Mucosa of rectum (tissue), 2 donors: ENCODE measurements at regions not wholly inside any gene's neighbourhood (a gene's known extent, or its start where the extent isn't known, plus 50 kb on each side); places are given as distances from the start of the nearest gene placed in this dataset.

Source experiments
- H3K27ac ChIP-seq, 2 donors: one replicate each; pipeline ENCODE4 v1.7.0; 2013; ENCODE audit warnings: inconsistent platforms in 2 of 2, low read depth in 2 of 2, low read length in 2 of 2
- H3K27me3 ChIP-seq, 2 donors: one replicate each; pipeline ENCODE4 v1.7.0; 2013; ENCODE audit warnings: low read length in 2 of 2; ENCODE audit not compliant: control insufficient read depth in 2 of 2, insufficient read depth in 2 of 2
- H3K36me3 ChIP-seq, 2 donors: one replicate each; pipeline ENCODE4 v1.7.0; 2013; ENCODE audit warnings: low read length in 2 of 2; ENCODE audit not compliant: control insufficient read depth in 2 of 2, insufficient read depth in 2 of 2
- H3K4me1 ChIP-seq, 2 donors: one replicate each; pipeline ENCODE4 v1.7.0; 2013; ENCODE audit warnings: low read length in 2 of 2, mild to moderate bottlenecking in 1 of 2; ENCODE audit not compliant: control insufficient read depth in 2 of 2, insufficient read depth in 2 of 2
- H3K4me3 ChIP-seq, 2 donors: one replicate each; pipeline ENCODE4 v1.7.0; 2013; ENCODE audit warnings: low read length in 2 of 2
- H3K9ac ChIP-seq, 2 donors: one replicate each; pipeline ENCODE4 v1.7.0; 2013; ENCODE audit warnings: low read length in 2 of 2, low read depth in 1 of 2, mild to moderate bottlenecking in 1 of 2
- H3K9me3 ChIP-seq, 2 donors: one replicate each; pipeline ENCODE4 v1.7.0; 2013; ENCODE audit warnings: low read length in 2 of 2; ENCODE audit not compliant: control insufficient read depth in 2 of 2
- donor health status: healthy.
- donor health status: Normal muscosa, but diverticular disease.

DNA sequence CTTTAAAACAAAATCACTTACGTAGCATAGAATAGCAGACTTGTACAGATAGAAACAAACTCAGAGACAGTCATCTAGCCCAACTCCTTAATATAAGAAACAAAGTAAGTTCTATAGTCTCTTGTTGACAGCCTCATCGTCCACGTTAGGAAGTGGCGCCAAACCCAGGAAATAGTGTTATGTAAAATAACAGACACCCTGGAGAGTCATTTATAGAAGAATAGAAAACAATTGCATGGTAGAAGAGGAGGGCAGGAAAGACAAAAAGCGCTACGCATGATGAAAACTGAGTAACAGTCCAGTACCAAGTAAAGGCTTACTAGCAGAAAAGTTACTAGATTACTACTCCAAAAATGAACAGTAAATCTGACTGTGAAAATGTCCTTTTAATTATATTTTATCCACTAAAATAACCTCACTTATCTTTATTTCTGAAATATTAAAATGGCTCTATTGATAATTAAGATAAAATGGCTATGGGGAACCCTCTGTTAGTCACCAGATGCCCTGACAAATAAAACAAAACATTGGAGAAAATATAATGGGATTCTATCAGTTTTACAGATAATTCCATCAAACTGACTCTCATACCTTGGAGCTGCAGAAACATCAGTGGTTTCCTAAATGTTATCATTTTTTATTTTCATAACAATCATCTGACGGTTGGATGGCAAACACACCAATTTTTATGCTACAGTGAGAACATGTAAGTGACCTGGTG lies 434.0 kb upstream of the C9orf72 start:
- no peak overlapping the region for H3K27ac ChIP-seq
- H3K27me3 ChIP-seq: no peaks in the 10 kb centered on the region
- no peak overlapping the region for H3K9ac ChIP-seq
- no peaks in the 10 kb centered on the region for H3K36me3 ChIP-seq
- no peaks in the 10 kb centered on the region for H3K9me3 ChIP-seq
- H3K4me1 ChIP-seq: no peaks in the 10 kb centered on the region
- H3K4me3 ChIP-seq: no peak overlapping the region

DNA sequence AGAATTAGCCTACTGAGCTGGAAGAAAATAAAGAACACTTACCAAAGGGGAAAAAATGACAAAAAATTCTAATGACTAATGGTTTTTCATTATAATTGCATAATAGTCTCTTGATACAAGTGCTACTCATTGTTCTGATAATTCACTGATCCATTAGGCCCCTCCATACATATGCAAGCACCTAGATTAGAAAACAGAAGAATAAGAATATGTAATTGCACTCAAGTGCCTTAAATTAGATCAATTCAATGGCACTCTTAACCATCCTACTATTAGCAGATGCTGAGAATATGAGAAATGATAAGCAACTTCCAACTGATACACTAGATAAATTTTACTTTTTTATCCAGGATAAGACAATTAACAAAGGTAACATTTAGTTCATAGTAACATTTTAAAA lies 440.9 kb upstream of the C9orf72 start:
- Histone ChIP-seq H3K27ac (no peak overlapping the region), H3K36me3 (no peaks in the 10 kb centered on the region), H3K27me3 (no peaks in the 10 kb centered on the region), H3K9me3 (no peaks in the 10 kb centered on the region), H3K4me3 (no peak overlapping the region), H3K4me1 (no peaks in the 10 kb centered on the region), H3K9ac (no peak overlapping the region)

DNA sequence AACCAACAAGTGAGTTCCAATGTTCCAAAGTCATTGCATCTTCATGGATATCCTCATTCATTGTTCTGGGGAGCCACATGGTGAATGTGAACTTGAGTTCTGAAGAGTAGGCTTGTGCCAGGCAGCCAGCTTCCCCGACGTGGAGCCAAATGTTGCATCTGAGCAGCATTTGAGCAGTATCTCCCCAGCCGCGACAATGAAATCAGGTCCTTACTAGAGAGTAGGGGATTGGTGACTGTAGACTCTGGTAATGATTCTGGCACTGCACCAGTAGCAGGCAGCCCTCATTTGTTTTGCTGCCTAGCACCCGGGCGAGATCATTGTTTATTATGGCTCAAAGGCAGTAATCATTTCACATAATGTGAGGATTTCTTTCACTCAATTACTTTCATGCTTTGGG lies 451.4 kb upstream of the C9orf72 start:
- no peaks in the 10 kb centered on the region for H3K4me1 ChIP-seq
- H3K9ac ChIP-seq: no peak overlapping the region
- H3K27ac ChIP-seq: no peak overlapping the region
- H3K27me3 ChIP-seq: no peaks in the 10 kb centered on the region
- H3K4me3 ChIP-seq: no peak overlapping the region
- H3K9me3 ChIP-seq: no peaks in the 10 kb centered on the region
- no peaks in the 10 kb centered on the region for H3K36me3 ChIP-seq

DNA sequence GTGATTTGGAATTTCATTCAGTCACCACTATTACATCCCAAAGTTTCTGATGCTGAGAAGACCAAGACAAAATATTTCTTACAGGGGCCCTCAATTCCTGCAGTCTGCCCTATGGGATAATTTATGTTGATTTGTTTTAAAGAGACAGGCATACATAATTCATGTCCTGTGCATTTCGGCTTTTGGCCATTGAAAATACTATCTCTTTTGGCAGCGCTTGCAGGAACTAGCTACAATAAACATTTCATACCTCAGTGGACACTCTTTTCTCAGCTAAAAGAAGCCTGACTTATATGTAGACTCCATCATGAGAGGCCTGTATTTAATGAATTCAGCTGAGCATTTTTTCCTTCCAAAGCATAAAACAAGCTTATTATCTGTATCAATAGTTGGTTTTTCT lies 451.9 kb upstream of the C9orf72 start:
- no peak overlapping the region for H3K9ac ChIP-seq
- no peaks in the 10 kb centered on the region for H3K27me3 ChIP-seq
- H3K36me3 ChIP-seq: no peaks in the 10 kb centered on the region
- H3K27ac ChIP-seq: no peak overlapping the region
- H3K4me1 ChIP-seq: no peaks in the 10 kb centered on the region
- no peaks in the 10 kb centered on the region for H3K9me3 ChIP-seq
- H3K4me3 ChIP-seq: no peak overlapping the region

DNA sequence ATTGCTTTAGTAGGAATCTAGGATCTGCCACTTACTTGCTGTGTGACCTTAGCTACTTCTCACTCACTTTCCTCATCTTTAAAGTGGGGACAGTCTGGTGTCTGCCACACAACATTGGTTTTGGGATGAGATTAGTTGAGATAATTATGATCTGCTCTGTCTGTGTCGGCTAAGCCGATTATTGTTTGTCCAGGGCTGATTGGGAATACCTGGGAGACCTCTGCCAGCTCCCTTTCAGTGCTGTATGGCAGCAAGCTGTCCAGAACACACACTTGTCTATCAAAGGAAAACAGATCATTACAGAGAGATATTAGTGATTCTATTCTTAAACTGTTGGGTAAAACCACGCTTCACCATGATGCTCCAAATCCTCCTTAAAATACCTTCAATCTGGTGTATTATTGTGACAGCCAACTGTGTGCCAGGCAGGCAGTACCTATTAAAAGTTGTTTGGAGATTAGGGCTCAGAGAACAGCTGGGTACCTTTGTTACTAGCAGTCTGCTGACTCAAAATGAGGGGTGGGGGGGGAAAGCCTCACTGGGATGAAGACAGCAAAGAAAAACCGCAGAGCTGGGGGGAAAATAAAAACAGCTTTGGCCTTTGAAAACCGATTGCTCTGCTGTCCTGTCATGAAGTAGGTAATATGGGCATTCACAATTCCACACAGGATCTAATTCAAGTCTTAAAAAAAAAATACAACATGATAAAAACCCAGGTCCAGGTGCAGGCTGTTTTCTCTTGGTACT lies 458.4 kb upstream of the C9orf72 start:
- H3K4me1 ChIP-seq: no peaks in the 10 kb centered on the region
- H3K4me3 ChIP-seq: no peak overlapping the region
- H3K27ac ChIP-seq: no peak overlapping the region
- no peaks in the 10 kb centered on the region for H3K36me3 ChIP-seq
- H3K27me3 ChIP-seq: no peaks in the 10 kb centered on the region
- no peaks in the 10 kb centered on the region for H3K9me3 ChIP-seq
- no peak overlapping the region for H3K9ac ChIP-seq

DNA sequence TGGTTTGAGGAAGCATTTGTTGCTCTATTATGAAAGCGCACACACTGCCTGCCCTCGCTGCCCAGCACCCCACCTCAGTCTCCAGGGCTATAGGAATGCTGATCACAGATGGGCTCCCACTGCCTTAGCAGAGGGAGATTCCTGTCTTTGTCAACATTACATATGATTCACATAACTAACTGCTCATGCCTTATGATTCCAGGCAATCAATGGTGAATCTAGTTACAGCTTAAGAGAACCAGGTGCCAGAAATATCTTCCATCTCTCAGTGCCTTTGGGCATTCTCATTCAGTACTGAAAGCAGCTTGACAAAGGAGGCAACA lies 458.9 kb upstream of the C9orf72 start:
- H3K27ac ChIP-seq: no peak overlapping the region
- no peak overlapping the region for H3K4me3 ChIP-seq
- H3K9ac ChIP-seq: no peak overlapping the region
- H3K36me3 ChIP-seq: no peaks in the 10 kb centered on the region
- H3K9me3 ChIP-seq: no peaks in the 10 kb centered on the region
- H3K27me3 ChIP-seq: no peaks in the 10 kb centered on the region
- no peaks in the 10 kb centered on the region for H3K4me1 ChIP-seq

DNA sequence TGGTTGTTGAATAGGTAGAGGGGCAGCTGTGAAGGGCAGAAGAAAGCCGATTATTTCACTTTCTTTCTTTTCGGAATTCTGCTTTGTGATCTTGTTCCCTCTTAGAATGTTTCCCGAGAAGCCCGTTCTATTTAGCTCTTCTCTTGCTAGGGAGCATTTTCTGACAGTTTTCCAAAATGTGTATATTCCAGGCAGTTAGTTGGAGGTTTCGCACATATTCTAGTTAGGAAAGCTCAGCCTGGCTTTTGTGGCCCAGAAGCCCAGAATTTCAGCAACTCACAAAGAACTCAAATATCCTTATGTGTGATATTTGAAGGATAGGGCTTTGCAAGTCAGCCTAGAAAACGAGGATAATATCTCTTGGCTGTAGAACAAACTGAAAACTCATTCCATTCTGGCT lies 461.0 kb upstream of the C9orf72 start:
- Histone ChIP-seq H3K4me3 (no peak overlapping the region), H3K9ac (no peak overlapping the region), H3K27ac (no peak overlapping the region), H3K4me1 (no peaks in the 10 kb centered on the region), H3K9me3 (no peaks in the 10 kb centered on the region), H3K36me3 (no peaks in the 10 kb centered on the region), H3K27me3 (no peaks in the 10 kb centered on the region)

DNA sequence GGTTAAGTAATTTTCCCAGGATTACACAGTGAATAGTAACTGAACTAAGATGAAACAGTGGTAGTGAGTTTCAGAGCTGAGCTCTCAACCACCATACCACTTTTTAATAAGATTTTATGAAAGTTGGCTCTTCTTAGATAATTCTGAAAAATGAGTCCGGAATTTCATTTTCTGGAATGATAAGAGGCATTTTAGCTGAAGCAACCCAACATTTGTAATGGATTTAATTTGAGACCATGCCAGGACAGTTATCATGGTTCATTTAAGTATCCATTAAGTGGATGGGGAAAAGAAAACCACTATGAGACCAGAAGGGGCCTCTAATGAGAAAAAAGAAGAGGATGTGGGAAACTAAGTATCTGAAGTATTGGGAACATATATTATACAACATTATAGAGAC lies 464.7 kb upstream of the C9orf72 start:
- Histone ChIP-seq H3K4me1 (no peaks in the 10 kb centered on the region), H3K27me3 (no peaks in the 10 kb centered on the region), H3K4me3 (no peak overlapping the region)

DNA sequence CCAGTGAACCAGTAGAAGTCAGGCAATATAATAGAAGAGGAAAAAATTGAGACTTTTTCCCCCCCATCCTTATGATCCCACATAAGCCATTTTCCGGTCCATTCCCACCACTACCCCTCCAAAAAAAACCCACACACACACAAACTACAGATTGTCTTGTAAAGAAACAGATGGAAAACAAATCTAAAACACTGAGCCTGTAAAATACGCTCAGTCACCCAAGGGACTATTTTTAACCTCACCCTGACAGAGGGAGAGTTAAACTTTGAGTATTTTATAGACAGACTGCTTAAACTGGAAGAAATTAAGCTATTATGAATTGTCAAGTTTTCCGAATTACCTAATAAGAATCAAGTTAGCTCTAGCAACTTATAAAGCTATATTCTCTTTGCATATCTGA lies 471.8 kb upstream of the C9orf72 start:
- H3K9me3 ChIP-seq: no peaks in the 10 kb centered on the region
- no peak overlapping the region for H3K4me3 ChIP-seq
- no peaks in the 10 kb centered on the region for H3K36me3 ChIP-seq
- H3K4me1 ChIP-seq: no peaks in the 10 kb centered on the region
- no peak overlapping the region for H3K27ac ChIP-seq
- H3K27me3 ChIP-seq: no peaks in the 10 kb centered on the region
- no peak overlapping the region for H3K9ac ChIP-seq

More for the DNA sequence above, 464.7 kb upstream of the C9orf72 start:
- no peak overlapping the region for H3K27ac ChIP-seq
- no peak overlapping the region for H3K9ac ChIP-seq
- H3K9me3 ChIP-seq: no peaks in the 10 kb centered on the region
- H3K36me3 ChIP-seq: no peaks in the 10 kb centered on the region

DNA sequence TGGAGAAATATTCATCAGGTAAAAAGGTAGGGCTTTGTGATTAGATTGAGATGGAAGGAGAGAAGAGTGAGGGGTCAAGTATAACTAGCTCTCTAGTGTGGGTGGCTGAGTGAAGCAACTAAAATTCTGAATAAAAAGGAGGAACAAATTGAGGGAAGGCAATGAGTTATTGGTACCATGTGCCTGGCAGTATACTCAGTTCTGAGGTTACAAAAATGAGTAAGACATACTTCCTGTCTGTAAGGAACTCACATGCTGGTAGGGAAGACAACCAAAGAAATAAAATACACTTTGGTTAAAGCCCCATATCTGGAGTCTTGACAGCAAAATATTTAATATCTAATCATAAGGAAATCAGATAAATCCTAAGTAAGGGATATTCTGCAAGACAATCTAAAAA lies 476.8 kb upstream of the C9orf72 start:
- Histone ChIP-seq H3K27ac (no peak overlapping the region), H3K4me1 (no peaks in the 10 kb centered on the region), H3K4me3 (no peak overlapping the region), H3K36me3 (no peaks in the 10 kb centered on the region), H3K9ac (no peak overlapping the region), H3K9me3 (no peaks in the 10 kb centered on the region), H3K27me3 (no peaks in the 10 kb centered on the region)
